Activated CD4-positive, alpha-beta T cell treated with anti-CD3 and anti-CD28 coated beads, Interleukin-2, amount 10 ng/mL, durations not matched to agents 24 days and 14 days (primary cell): ENCODE measurements at regions not wholly inside any gene's neighbourhood (a gene's known extent, or its start where the extent isn't known, plus 50 kb on each side); places are given as distances from the start of the nearest gene placed in this dataset.
"Not testable (repeated sequence)": the region's sequence is repeated elsewhere in the genome, so short reads cannot be mapped to it uniquely, and the experiment has no call there.

ENCODE experiments used
- DNase-seq: peaks from one replicate; pipeline ENCODE4 v3.0.0; 2022
- H3K27ac Mint-ChIP-seq: one replicate; pipeline ENCODE4 v1.8.0; 2022; ENCODE audit warnings: mild to moderate bottlenecking, mixed read lengths
- H3K27me3 Mint-ChIP-seq: one replicate; pipeline ENCODE4 v1.8.0; 2022; ENCODE audit warnings: mixed read lengths
- H3K36me3 Mint-ChIP-seq: one replicate; pipeline ENCODE4 v1.8.0; 2022; ENCODE audit warnings: low read depth, mild to moderate bottlenecking, mixed read lengths
- H3K4me1 Mint-ChIP-seq: one replicate; pipeline ENCODE4 v1.8.0; 2021; ENCODE audit warnings: mixed read lengths
- H3K4me3 Mint-ChIP-seq: one replicate; pipeline ENCODE4 v1.8.0; 2022; ENCODE audit warnings: mild to moderate bottlenecking, moderate library complexity, mixed read lengths
- H3K9me3 Mint-ChIP-seq: one replicate; pipeline ENCODE4 v1.8.0; 2021; ENCODE audit warnings: mixed read lengths
- intact Hi-C: fragments of 100-400 bp; cut with micrococcal nuclease; formaldehyde crosslinking; loops from one replicate; pipeline ENCODE4 v1.15.1; 2023

DNA sequence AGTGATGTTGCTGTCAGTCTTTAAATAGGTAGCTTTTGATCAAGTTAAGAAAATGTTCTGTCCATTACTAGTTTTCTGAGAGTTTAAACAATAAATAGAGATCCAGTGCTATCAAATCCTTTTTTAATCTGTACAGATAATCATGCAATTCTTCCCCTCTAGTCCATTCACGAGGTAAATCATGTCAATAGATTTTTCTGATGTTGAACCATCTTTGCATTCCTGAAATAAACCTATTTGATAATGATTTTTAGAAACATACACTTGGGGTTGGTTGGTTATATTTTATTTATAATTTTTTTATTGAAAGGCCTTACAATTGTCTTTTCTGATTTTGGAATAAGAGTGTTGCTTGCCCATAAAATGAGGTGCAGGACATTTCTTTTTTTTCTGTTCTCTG, 95.0 kb downstream of the FAM53A start:
- Mint-ChIP-seq H3K4me3 (no peak overlapping the region), H3K4me1 (no peaks in the 10 kb centered on the region), H3K9me3 (peaks cover 11% of the 10 kb centered on the region), H3K36me3 (no peaks in the 10 kb centered on the region), H3K27ac (no peak overlapping the region), H3K27me3 (peaks cover 8% of the 10 kb centered on the region)
- intact Hi-C loops = loop anchor here (10.0 kb wide), 1 partner anchor 206 kb away; the partner anchor contains the start of gene FGFR3
- DNase-seq = no peak

- H3K4me3 Mint-ChIP-seq = no peak overlapping the region
- no peaks in the 10 kb centered on the region for H3K36me3 Mint-ChIP-seq
- peaks cover 8% of the 10 kb centered on the region for H3K27me3 Mint-ChIP-seq
- peaks cover 11% of the 10 kb centered on the region for H3K9me3 Mint-ChIP-seq
- DNase-seq = no peak
- no peaks in the 10 kb centered on the region for H3K4me1 Mint-ChIP-seq
- intact Hi-C loops = loop anchor here (10.0 kb wide), 1 partner anchor 206 kb away; the partner anchor contains the start of gene FGFR3
- no peak overlapping the region for H3K27ac Mint-ChIP-seq
Measured at GRCh38 chr4:1588306-1588705, 95.8 kb downstream of the FAM53A start.

DNA sequence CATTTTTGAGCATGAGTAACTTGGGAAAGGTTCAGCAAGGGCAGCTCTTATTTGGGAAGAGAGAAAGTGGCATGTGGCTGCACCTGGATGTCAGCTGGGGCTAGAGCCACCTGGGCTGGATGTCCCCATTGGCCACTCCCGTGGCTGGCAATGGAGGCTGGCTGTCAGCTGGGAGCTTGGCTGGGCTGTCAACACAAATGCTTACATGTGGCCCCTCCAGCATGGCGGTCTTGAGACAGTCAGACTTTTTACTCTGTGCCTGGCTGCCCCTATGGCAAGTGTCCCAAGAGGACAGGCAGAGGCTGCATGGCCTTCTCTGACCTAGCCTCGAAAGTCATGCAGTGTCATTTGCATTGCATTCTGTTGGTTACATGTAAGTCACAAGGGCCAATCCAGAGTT, 99.6 kb downstream of the FAM53A start:
- intact Hi-C loops = loop anchor here (10.0 kb wide), 1 partner anchor 210 kb away; the partner anchor contains the start of gene FGFR3
- Mint-ChIP-seq H3K36me3 (no peaks in the 10 kb centered on the region), H3K27me3 (peaks cover 3% of the 10 kb centered on the region), H3K4me1 (peaks cover 3% of the 10 kb centered on the region), H3K4me3 (no peak overlapping the region), H3K9me3 (peaks cover 8% of the 10 kb centered on the region), H3K27ac (no peak overlapping the region)
- no peak for DNase-seq

GRCh38 chr4:1583859-1584258, 100.3 kb downstream of the FAM53A start:
- intact Hi-C loops = loop anchor here (10.0 kb wide), 1 partner anchor 211 kb away; the partner anchor contains the start of gene FGFR3
- H3K27me3 Mint-ChIP-seq = peaks cover 2% of the 10 kb centered on the region
- no peak for DNase-seq
- peaks cover 3% of the 10 kb centered on the region for H3K4me1 Mint-ChIP-seq
- H3K27ac Mint-ChIP-seq = no peak overlapping the region
- H3K4me3 Mint-ChIP-seq = no peak overlapping the region
- H3K36me3 Mint-ChIP-seq = no peaks in the 10 kb centered on the region
- H3K9me3 Mint-ChIP-seq = peaks cover 6% of the 10 kb centered on the region

DNA sequence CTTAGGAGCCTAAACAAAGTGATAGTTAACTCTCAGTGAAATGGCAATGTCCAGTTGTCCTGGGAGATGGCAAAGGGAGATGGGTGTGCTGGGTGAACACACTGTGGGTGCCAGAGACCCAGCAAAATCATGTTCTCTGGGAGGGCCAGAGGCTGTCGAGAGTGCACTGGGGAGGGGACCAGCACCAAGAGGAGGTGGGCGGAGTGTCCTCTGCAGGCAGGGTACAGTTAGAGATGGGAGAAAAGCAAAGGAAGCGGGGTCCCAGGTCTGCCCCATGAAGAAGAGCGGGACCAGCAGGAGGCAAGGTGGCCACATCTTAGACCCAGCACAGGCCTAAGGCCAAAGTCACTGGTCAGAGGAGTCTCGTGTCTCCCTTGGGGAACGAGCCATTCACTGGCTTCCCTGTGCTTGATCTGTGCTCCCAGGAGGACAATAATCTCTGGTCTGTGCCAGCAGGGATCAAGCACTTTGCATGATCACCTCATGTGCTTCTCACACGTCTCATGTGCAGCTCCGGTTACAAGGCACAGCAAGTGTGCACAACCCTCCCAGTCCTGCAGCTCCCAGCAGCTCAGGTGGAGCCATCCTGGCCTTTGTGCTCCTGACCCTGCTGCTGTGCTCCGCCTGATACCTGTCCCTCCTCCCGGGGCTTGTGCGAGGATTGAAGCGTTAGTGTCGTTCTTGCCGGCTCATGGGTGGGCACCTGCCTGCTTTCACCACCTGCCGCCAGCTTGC, 100.9 kb downstream of the FAM53A start:
- intact Hi-C loops = loop anchor here (10.0 kb wide), 1 partner anchor 212 kb away; the partner anchor contains the start of gene FGFR3

DNA sequence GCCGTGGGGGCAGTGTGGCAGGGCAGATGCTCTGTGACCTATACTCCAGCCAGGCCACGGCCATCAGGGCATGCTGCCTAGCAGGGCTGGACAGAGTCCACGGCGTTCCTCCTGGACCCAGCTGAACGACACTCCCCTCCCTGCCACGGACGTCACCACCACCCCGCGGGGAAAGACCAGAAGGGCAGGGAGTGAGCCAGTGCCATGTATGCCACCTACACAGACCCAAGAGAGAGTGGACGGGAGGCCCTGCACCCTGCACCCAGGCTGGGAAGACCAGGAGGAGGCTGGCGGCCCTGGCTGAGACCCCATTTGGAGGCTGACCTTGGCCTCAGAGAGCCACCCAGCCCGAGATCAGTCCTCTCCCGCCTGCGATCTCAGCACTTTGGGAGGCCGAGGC, 101.9 kb downstream of the FAM53A start:
- no peaks in the 10 kb centered on the region for H3K27me3 Mint-ChIP-seq
- no peak overlapping the region for H3K27ac Mint-ChIP-seq
- no peak overlapping the region for H3K4me3 Mint-ChIP-seq
- no peaks in the 10 kb centered on the region for H3K36me3 Mint-ChIP-seq
- no peaks in the 10 kb centered on the region for H3K9me3 Mint-ChIP-seq
- DNase-seq = no peak
- intact Hi-C loops = loop anchor here (10.0 kb wide), 1 partner anchor 213 kb away; the partner anchor contains the start of gene FGFR3
- H3K4me1 Mint-ChIP-seq = peaks cover 3% of the 10 kb centered on the region

More for the DNA sequence above, 100.9 kb downstream of the FAM53A start:
- Mint-ChIP-seq H3K27me3 (no peaks in the 10 kb centered on the region), H3K36me3 (no peaks in the 10 kb centered on the region), H3K27ac (no peak overlapping the region), H3K9me3 (peaks cover under 1% of the 10 kb centered on the region), H3K4me3 (no peak overlapping the region), H3K4me1 (peaks cover 3% of the 10 kb centered on the region)
- DNase-seq = no peak

GRCh38 chr4:1581164-1581894, 102.8 kb downstream of the FAM53A start:
- intact Hi-C loops = loop anchor here (10.0 kb wide), 1 partner anchor 213 kb away; the partner anchor contains the start of gene FGFR3
- not testable (repeated sequence) for H3K36me3 Mint-ChIP-seq, H3K9me3 Mint-ChIP-seq, H3K27ac Mint-ChIP-seq, H3K27me3 Mint-ChIP-seq, H3K4me1 Mint-ChIP-seq
- peak overlapping the region; percentile 40 for H3K4me3 Mint-ChIP-seq
- peak; percentile 95 for DNase-seq

GRCh38 chr4:1580692-1581012, 103.5 kb downstream of the FAM53A start:
- intact Hi-C loops = loop anchor here (10.0 kb wide), 1 partner anchor 214 kb away; the partner anchor contains the start of gene FGFR3
- H3K4me3 Mint-ChIP-seq, H3K27me3 Mint-ChIP-seq: not testable (repeated sequence)

DNA sequence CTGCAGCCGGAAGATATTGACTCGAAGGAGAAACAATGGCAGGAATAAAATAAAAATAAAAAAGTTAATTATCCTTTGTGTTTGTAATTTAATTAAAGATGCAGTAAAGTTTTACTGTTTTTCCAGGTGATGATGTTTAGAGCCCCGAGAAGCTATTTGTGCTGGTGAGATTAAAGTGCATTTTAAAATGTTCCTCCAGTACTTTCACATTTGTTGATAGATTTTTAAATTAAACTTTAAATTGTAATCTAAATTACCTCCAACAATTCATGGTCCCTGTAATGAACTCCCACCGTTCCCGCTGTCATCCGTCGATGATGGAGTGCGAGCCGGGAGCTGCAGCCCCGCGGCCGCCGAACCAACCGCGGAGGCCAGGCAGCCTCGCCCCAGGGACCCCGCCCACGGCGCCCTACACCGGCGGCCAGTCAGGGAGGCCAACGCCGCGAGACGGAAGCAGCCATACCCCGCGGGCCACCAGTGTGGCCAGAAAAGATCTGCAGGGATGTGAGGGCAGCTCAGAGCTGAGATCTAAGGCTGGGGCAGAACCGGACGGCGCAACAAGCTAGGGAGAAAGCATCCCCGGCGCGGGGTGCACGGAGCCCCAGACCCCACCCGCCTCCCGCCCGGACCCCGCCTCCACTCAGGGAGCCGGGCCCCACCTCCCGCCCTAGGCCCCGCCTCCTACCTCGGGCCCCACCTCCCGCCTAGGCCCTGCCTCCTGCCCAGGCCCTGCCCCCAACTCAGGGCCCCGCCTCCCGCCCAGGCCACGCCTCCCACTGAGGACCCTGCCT, 104.0 kb downstream of the FAM53A start:
- intact Hi-C loops = loop anchor here (10.0 kb wide), 1 partner anchor 215 kb away; the partner anchor contains the start of gene FGFR3
- no peaks in the 10 kb centered on the region for H3K36me3 Mint-ChIP-seq

More at GRCh38 chr4:1580692-1581012, 103.5 kb downstream of the FAM53A start:
- not testable (repeated sequence) for H3K36me3 Mint-ChIP-seq, H3K27ac Mint-ChIP-seq, H3K4me1 Mint-ChIP-seq, DNase-seq, H3K9me3 Mint-ChIP-seq

GRCh38 chr4:1579001-1579900, 104.9 kb downstream of the FAM53A start:
- Mint-ChIP-seq H3K4me1 (peaks cover 3% of the 10 kb centered on the region), H3K9me3 (no peaks in the 10 kb centered on the region), H3K4me3 (peak overlapping the region; percentile 70), H3K36me3 (no peaks in the 10 kb centered on the region), H3K27me3 (no peaks in the 10 kb centered on the region), H3K27ac (peak overlapping the region; percentile 41)
- intact Hi-C loops = no loop called here
- DNase-seq = peak; percentile 89

More for the DNA sequence above, 104.0 kb downstream of the FAM53A start:
- DNase-seq = peak; percentile 93
- Mint-ChIP-seq H3K4me3 (peak overlapping the region; percentile 70), H3K27ac (no peak overlapping the region), H3K9me3 (no peaks in the 10 kb centered on the region), H3K4me1 (peaks cover 3% of the 10 kb centered on the region), H3K27me3 (no peaks in the 10 kb centered on the region)

DNA sequence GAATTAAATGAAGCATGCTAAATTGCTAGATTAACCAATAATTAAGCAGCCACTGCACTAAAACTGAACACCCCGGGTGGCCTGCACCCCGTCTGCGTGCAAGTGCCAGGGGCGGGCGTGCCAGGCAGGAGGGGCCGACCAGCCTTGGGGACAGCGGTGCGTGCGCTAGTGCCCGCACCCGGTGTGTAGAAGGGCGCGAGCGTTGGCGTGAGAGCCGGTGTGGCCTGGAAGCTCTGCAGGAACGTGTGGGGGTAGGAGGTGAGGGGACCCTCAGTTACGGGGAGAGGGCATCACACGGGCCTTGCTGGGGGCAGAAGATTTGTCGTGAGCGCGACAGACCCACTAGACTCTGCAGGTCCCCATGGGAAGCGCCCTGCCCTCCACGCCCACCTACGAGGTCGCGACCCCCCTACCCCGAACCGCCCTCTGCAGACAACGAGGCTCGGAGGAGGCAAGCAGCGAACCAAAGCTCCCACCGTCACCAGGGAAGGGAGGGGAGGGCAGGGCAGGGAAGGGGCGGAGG, 105.8 kb downstream of the FAM53A start:
- Mint-ChIP-seq H3K27ac (no peak overlapping the region), H3K4me1 (peaks cover 3% of the 10 kb centered on the region), H3K36me3 (no peaks in the 10 kb centered on the region), H3K4me3 (peak overlapping the region; percentile 66), H3K9me3 (no peaks in the 10 kb centered on the region), H3K27me3 (no peaks in the 10 kb centered on the region)
- no peak for DNase-seq
- intact Hi-C loops = no loop called here

GRCh38 chr4:1577822-1578217, 106.3 kb downstream of the FAM53A start:
- intact Hi-C loops = no loop called here
- Mint-ChIP-seq H3K27me3 (no peaks in the 10 kb centered on the region), H3K4me1 (peaks cover 3% of the 10 kb centered on the region), H3K27ac (no peak overlapping the region), H3K9me3 (no peaks in the 10 kb centered on the region), H3K4me3 (peak overlapping the region; percentile 66), H3K36me3 (no peaks in the 10 kb centered on the region)
- no peak for DNase-seq
